Hepatocyte (in vitro differentiated cells): ENCODE measurements at regions not wholly inside any gene's neighbourhood (a gene's known extent, or its start where the extent isn't known, plus 50 kb on each side); places are given as distances from the start of the nearest gene placed in this dataset.

Experiments
- DNase-seq: peaks from one replicate; pipeline ENCODE4 v3.0.0-alpha.2; 2016; ENCODE audit warnings: low spot score
- H2AFZ ChIP-seq: fragments of 200-600 bp; sonication (generic); 2 replicates; pipeline ENCODE4 v1.6.0; 2016; ENCODE audit warnings: antibody characterized with exemption, mild to moderate bottlenecking
- H3K27ac ChIP-seq: fragments of 200-600 bp; sonication (generic); 2 replicates; pipeline ENCODE4 v1.5.1; 2016; ENCODE audit warnings: mild to moderate bottlenecking
- H3K27me3 ChIP-seq: fragments of 200-600 bp; sonication (generic); 2 replicates; pipeline ENCODE4 v1.6.1; 2016
- H3K36me3 ChIP-seq: fragments of 200-600 bp; sonication (generic); replicated peaks from 2 replicates; pipeline ENCODE4 v1.5.1; 2016; ENCODE audit warnings: low read depth; ENCODE audit not compliant: insufficient read depth
- H3K4me1 ChIP-seq: fragments of 200-600 bp; sonication (generic); 2 replicates; pipeline ENCODE4 v1.5.1; 2016; ENCODE audit warnings: mild to moderate bottlenecking, moderate library complexity; ENCODE audit not compliant: insufficient read depth
- H3K4me2 ChIP-seq: fragments of 200-600 bp; sonication (generic); 2 replicates; pipeline ENCODE4 v1.6.0; 2016
- H3K4me3 ChIP-seq: fragments of 200-600 bp; sonication (generic); 2 replicates; pipeline ENCODE4 v1.5.1; 2016; ENCODE audit warnings: mild to moderate bottlenecking
- H3K79me2 ChIP-seq: fragments of 200-600 bp; sonication (generic); 2 replicates; pipeline ENCODE4 v1.6.0; 2017; ENCODE audit warnings: mild to moderate bottlenecking
- H3K9me2 ChIP-seq: fragments of 200-600 bp; sonication (generic); replicated peaks from 2 replicates; pipeline ENCODE4 v1.6.0; 2017; ENCODE audit warnings: mild to moderate bottlenecking; ENCODE audit not compliant: insufficient read depth
- H3K9me3 ChIP-seq: fragments of 200-600 bp; sonication (generic); 2 replicates; pipeline ENCODE4 v1.5.1; 2016; ENCODE audit warnings: low read depth, mild to moderate bottlenecking
- H4K20me1 ChIP-seq: fragments of 200-600 bp; sonication (generic); 2 replicates; pipeline ENCODE4 v1.6.0; 2016; ENCODE audit warnings: mild to moderate bottlenecking; ENCODE audit not compliant: insufficient read depth, poor library complexity, severe bottlenecking
- EZH2 ChIP-seq: fragments of 200-600 bp; sonication (generic); IDR thresholded peaks from 2 replicates; pipeline ENCODE4 v1.6.1; 2016; ENCODE audit warnings: antibody characterized with exemption, mild to moderate bottlenecking, borderline replicate concordance
- EZH2phosphoT487 ChIP-seq: fragments of 200-600 bp; sonication (generic); IDR thresholded peaks from one replicate; pipeline ENCODE4 v1.6.1; 2018; ENCODE audit warnings: antibody characterized with exemption, mild to moderate bottlenecking, low read depth, moderate library complexity; ENCODE audit not compliant: unreplicated experiment, severe bottlenecking
- WGBS: methylation state at CpG from one replicate; pipeline ENCODE4 v1.1.6; 2016; ENCODE audit warnings: low lambda C conversion rate; ENCODE audit errors: missing lambda C conversion rate; 5-methylcytosine and 5-hydroxymethylcytosine counted together
- TF ChIP-seq, protein P1 (sequence below): fragments of 200-600 bp; sonication (generic); IDR thresholded peaks from 2 replicates; pipeline ENCODE4 v1.5.1; 2016; ENCODE audit warnings: antibody characterized with exemption, mild to moderate bottlenecking; ENCODE audit not compliant: poor library complexity

DNA sequence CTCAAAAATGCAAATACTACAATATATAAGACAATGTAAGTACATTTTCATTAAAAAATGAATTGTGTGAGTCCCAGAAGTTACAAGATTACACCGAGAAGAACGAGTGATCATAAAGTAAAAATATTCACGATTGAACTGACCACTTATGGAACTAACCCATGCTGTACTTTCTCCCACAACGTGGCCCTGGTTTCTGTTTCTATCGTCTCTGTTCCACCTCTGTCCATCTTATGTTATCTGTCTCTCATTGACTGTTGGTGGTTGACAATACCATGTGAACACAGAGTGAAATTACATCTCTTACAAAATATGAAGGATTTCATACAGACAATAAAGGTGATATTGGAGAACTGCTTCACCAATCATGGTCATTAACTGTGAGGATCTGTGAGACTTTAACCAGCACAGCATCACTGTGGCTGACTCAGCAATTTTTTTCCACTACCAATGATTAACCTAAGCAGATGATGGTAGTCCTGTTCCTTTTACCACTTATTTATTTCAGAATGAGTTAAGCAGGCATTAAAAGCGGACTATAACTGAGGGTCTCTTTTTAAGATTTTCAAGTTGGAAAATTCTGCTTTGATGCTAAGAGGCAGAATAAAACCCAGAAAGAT, 165.1 kb downstream of the TGFB2 start:
- Histone ChIP-seq H3K4me2 (no peak overlapping the region), H2AFZ (no peak overlapping the region), H3K27ac (no peak overlapping the region), H4K20me1 (no peaks in the 10 kb centered on the region), H3K4me3 (no peak overlapping the region), H3K9me2 (no peaks in the 10 kb centered on the region), H3K79me2 (no peaks in the 10 kb centered on the region), H3K27me3 (no peaks in the 10 kb centered on the region), H3K36me3 (no peaks in the 10 kb centered on the region), H3K4me1 (no peaks in the 10 kb centered on the region), H3K9me3 (no peaks in the 10 kb centered on the region)
- TF ChIP-seq EZH2phosphoT487 (no peak), EZH2 (no peak)
- TF ChIP-seq, protein P1, sequence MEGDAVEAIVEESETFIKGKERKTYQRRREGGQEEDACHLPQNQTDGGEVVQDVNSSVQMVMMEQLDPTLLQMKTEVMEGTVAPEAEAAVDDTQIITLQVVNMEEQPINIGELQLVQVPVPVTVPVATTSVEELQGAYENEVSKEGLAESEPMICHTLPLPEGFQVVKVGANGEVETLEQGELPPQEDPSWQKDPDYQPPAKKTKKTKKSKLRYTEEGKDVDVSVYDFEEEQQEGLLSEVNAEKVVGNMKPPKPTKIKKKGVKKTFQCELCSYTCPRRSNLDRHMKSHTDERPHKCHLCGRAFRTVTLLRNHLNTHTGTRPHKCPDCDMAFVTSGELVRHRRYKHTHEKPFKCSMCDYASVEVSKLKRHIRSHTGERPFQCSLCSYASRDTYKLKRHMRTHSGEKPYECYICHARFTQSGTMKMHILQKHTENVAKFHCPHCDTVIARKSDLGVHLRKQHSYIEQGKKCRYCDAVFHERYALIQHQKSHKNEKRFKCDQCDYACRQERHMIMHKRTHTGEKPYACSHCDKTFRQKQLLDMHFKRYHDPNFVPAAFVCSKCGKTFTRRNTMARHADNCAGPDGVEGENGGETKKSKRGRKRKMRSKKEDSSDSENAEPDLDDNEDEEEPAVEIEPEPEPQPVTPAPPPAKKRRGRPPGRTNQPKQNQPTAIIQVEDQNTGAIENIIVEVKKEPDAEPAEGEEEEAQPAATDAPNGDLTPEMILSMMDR, result no peak
- no peak for DNase-seq
- 93% methylated on average over 6 of the region's 6 CpGs for WGBS

DNA sequence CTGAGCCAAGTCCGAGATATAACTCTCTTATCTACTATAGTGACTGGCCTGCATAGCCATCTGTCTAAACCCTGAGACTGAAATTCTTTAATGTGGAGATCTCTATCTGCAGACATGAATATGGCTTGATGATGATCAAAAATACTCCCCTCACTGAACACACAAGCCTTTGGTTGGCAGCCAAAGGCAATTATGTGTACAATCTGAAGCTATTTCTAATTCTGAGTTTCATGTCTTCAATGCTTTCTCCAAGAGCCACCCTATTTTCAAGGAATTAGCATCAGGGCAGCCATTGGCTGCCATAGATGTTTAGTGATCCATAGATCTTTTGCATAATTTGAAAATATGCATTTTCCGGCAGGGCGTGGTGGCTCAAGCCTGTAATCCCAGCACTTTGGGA, 168.2 kb downstream of the TGFB2 start:
- no peak overlapping the region for H3K4me3 ChIP-seq
- no peaks in the 10 kb centered on the region for H3K79me2 ChIP-seq
- TF ChIP-seq EZH2phosphoT487 (no peak), EZH2 (no peak)
- TF ChIP-seq, protein P1, result no peak
- no peaks in the 10 kb centered on the region for H3K4me1 ChIP-seq
- no peak overlapping the region for H2AFZ ChIP-seq
- WGBS, result 92% methylated on average over 3 of the region's 3 CpGs
- H3K9me3 ChIP-seq, result no peaks in the 10 kb centered on the region
- H3K36me3 ChIP-seq, result no peaks in the 10 kb centered on the region
- H3K27me3 ChIP-seq, result no peaks in the 10 kb centered on the region
- H3K4me2 ChIP-seq, result no peak overlapping the region
- no peak overlapping the region for H3K27ac ChIP-seq
- no peaks in the 10 kb centered on the region for H4K20me1 ChIP-seq
- H3K9me2 ChIP-seq, result no peaks in the 10 kb centered on the region
- no peak for DNase-seq

DNA sequence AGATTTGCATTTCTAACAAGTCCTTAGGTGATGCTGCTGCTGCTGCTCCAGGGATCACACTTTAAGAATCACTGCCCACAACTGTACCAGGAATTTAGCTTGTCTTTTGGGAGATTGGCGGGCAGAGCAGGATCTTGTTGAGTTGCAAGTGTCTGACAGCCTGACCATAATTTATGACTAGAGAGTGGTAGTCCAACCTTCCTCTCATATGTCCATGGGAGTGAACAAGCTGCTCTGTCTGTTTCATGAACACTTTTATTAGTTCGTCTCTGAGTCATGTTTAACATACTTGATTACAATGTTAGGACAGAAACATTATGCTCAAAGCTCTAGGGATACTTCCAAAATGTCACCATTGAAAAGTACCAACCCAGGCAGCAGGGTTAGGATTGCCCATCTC, 169.6 kb downstream of the TGFB2 start:
- H2AFZ ChIP-seq, result no peak overlapping the region
- WGBS, result 75% methylated on average over 2 of the region's 2 CpGs
- no peaks in the 10 kb centered on the region for H3K79me2 ChIP-seq
- no peak for DNase-seq
- no peaks in the 10 kb centered on the region for H3K9me3 ChIP-seq
- H3K9me2 ChIP-seq, result no peaks in the 10 kb centered on the region
- no peaks in the 10 kb centered on the region for H3K27me3 ChIP-seq
- no peak overlapping the region for H3K27ac ChIP-seq
- no peaks in the 10 kb centered on the region for H3K36me3 ChIP-seq
- no peak overlapping the region for H3K4me3 ChIP-seq
- TF ChIP-seq EZH2 (no peak), EZH2phosphoT487 (no peak)
- TF ChIP-seq, protein P1, result no peak
- H4K20me1 ChIP-seq, result no peaks in the 10 kb centered on the region
- no peak overlapping the region for H3K4me2 ChIP-seq
- H3K4me1 ChIP-seq, result no peaks in the 10 kb centered on the region
